ENCODE measurements at regions not wholly inside any gene's neighbourhood (a gene's known extent, or its start where the extent isn't known, plus 50 kb on each side); places are given as distances from the start of the nearest gene placed in this dataset.

GRCh38 chr12:28104316-28104715 lies 85.9 kb upstream of the CCDC91 start:
- no peaks in the 10 kb centered on the region for H3K9me3 ChIP-seq (ENCODE audit: control insufficient read depth in 4 of 4, low read length in 3 of 4)
- H3K27ac ChIP-seq (ENCODE audit: low read depth in 1 of 2, low read length in 2 of 2), result no peak overlapping the region
- no peak for TF ChIP-seq ZBTB33 (IDR thresholded peaks at IDR 0.05)
- TF ChIP-seq JUND (IDR thresholded peaks at IDR 0.05), result no peak
- no peak for TF ChIP-seq FOXA2 (IDR thresholded peaks at IDR 0.05)
- TF ChIP-seq HNF4G (IDR thresholded peaks at IDR 0.05), result no peak
- TF ChIP-seq TAF1 (conservative IDR thresholded peaks at IDR 0.05), result no peak
- TF ChIP-seq, protein P1, sequence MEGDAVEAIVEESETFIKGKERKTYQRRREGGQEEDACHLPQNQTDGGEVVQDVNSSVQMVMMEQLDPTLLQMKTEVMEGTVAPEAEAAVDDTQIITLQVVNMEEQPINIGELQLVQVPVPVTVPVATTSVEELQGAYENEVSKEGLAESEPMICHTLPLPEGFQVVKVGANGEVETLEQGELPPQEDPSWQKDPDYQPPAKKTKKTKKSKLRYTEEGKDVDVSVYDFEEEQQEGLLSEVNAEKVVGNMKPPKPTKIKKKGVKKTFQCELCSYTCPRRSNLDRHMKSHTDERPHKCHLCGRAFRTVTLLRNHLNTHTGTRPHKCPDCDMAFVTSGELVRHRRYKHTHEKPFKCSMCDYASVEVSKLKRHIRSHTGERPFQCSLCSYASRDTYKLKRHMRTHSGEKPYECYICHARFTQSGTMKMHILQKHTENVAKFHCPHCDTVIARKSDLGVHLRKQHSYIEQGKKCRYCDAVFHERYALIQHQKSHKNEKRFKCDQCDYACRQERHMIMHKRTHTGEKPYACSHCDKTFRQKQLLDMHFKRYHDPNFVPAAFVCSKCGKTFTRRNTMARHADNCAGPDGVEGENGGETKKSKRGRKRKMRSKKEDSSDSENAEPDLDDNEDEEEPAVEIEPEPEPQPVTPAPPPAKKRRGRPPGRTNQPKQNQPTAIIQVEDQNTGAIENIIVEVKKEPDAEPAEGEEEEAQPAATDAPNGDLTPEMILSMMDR (IDR thresholded peaks at IDR 0.05; ENCODE audit: low read depth, low read length, missing input control), result no peak
- no peak for TF ChIP-seq NR2F2 (IDR thresholded peaks at IDR 0.05)
- TF ChIP-seq RXRA (IDR thresholded peaks at IDR 0.05), result no peak
- TF ChIP-seq, protein P2, sequence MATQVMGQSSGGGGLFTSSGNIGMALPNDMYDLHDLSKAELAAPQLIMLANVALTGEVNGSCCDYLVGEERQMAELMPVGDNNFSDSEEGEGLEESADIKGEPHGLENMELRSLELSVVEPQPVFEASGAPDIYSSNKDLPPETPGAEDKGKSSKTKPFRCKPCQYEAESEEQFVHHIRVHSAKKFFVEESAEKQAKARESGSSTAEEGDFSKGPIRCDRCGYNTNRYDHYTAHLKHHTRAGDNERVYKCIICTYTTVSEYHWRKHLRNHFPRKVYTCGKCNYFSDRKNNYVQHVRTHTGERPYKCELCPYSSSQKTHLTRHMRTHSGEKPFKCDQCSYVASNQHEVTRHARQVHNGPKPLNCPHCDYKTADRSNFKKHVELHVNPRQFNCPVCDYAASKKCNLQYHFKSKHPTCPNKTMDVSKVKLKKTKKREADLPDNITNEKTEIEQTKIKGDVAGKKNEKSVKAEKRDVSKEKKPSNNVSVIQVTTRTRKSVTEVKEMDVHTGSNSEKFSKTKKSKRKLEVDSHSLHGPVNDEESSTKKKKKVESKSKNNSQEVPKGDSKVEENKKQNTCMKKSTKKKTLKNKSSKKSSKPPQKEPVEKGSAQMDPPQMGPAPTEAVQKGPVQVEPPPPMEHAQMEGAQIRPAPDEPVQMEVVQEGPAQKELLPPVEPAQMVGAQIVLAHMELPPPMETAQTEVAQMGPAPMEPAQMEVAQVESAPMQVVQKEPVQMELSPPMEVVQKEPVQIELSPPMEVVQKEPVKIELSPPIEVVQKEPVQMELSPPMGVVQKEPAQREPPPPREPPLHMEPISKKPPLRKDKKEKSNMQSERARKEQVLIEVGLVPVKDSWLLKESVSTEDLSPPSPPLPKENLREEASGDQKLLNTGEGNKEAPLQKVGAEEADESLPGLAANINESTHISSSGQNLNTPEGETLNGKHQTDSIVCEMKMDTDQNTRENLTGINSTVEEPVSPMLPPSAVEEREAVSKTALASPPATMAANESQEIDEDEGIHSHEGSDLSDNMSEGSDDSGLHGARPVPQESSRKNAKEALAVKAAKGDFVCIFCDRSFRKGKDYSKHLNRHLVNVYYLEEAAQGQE (IDR thresholded peaks at IDR 0.05), result no peak
- no peak for TF ChIP-seq SP1 (IDR thresholded peaks at IDR 0.05)
- TF ChIP-seq MAX (IDR thresholded peaks at IDR 0.05), result no peak
- H3K4me3 ChIP-seq (ENCODE audit: low read depth in 1 of 3, low read length in 3 of 3), result no peak overlapping the region
- no peak overlapping the region for H3K9ac ChIP-seq (ENCODE audit: low read depth in 1 of 2, low read length in 2 of 2)
- H3K36me3 ChIP-seq (ENCODE audit: control insufficient read depth in 4 of 4, insufficient read depth in 3 of 4, low read depth in 1 of 4, low read length in 3 of 4), result no peaks in the 10 kb centered on the region
- H3K4me1 ChIP-seq (ENCODE audit: control insufficient read depth in 4 of 4, insufficient read depth in 4 of 4, low read length in 3 of 4), result no peaks in the 10 kb centered on the region
- DNase-seq (ENCODE audit: low spot score), result no peak
- no peaks in the 10 kb centered on the region for H3K27me3 ChIP-seq (ENCODE audit: control insufficient read depth in 4 of 4, insufficient read depth in 4 of 4, low read length in 3 of 4)
- 93% methylated on average over 2 of the region's 2 CpGs for WGBS

- no peak for DNase-seq (ENCODE audit: low spot score)
- WGBS, result 71% methylated on average over 3 of the region's 3 CpGs
- no peak overlapping the region for H3K27ac ChIP-seq (ENCODE audit: low read depth in 1 of 2, low read length in 2 of 2)
Measured at GRCh38 chr12:28104903-28105864, 85.1 kb upstream of the CCDC91 start.

More at GRCh38 chr12:28104903-28105864, 85.1 kb upstream of the CCDC91 start:
- TF ChIP-seq, protein P3, sequence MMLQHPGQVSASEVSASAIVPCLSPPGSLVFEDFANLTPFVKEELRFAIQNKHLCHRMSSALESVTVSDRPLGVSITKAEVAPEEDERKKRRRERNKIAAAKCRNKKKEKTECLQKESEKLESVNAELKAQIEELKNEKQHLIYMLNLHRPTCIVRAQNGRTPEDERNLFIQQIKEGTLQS (IDR thresholded peaks at IDR 0.05), result no peak
- TF ChIP-seq EGR1 (IDR thresholded peaks at IDR 0.05; ENCODE audit: low read depth in 2 of 2) (no peak), NR2F2 (IDR thresholded peaks at IDR 0.05) (no peak)
- Histone ChIP-seq H3K36me3 (ENCODE audit: control insufficient read depth in 4 of 4, insufficient read depth in 3 of 4, low read depth in 1 of 4, low read length in 3 of 4) (no peaks in the 10 kb centered on the region), H3K27me3 (ENCODE audit: control insufficient read depth in 4 of 4, insufficient read depth in 4 of 4, low read length in 3 of 4) (no peaks in the 10 kb centered on the region), H3K4me1 (ENCODE audit: control insufficient read depth in 4 of 4, insufficient read depth in 4 of 4, low read length in 3 of 4) (no peaks in the 10 kb centered on the region), H3K9ac (ENCODE audit: low read depth in 1 of 2, low read length in 2 of 2) (no peak overlapping the region), H3K9me3 (ENCODE audit: control insufficient read depth in 4 of 4, low read length in 3 of 4) (no peaks in the 10 kb centered on the region), H3K4me3 (ENCODE audit: low read depth in 1 of 3, low read length in 3 of 3) (no peak overlapping the region)

All from liver (tissue), 8 donors.